OCI-LY3 (cell line): ENCODE measurements at regions not wholly inside any gene's neighbourhood (a gene's known extent, or its start where the extent isn't known, plus 50 kb on each side); places are given as distances from the start of the nearest gene placed in this dataset.
A peak's percentile ranks its signal among the peaks of the same experiment; 100 is the strongest.

Experiments
- H2AFZ ChIP-seq: fragments of 200-600, 300-600 bp; shearing (Covaris generic); 2 replicates; pipeline ENCODE4 v1.6.0; 2014; ENCODE audit warnings: antibody characterized with exemption, low read depth, low read length
- H3K27ac ChIP-seq: fragments of 200-600, 300-600 bp; sonication (generic); 2 replicates; pipeline ENCODE4 v1.5.1; 2014; ENCODE audit warnings: mild to moderate bottlenecking, low read length, moderate library complexity, mixed read lengths
- H3K27me3 ChIP-seq: fragments of 200-600, 300-600 bp; sonication (generic); 2 replicates; pipeline ENCODE4 v1.6.1; 2014; ENCODE audit warnings: low read depth, low read length, mixed read lengths
- H3K36me3 ChIP-seq: fragments of 200-600, 300-600 bp; sonication (generic); replicated peaks from 2 replicates; pipeline ENCODE3; 2014; ENCODE audit warnings: low read depth, low read length, mixed read lengths
- H3K4me1 ChIP-seq: fragments of 300-600, 200-600 bp; sonication (generic); 2 replicates; pipeline ENCODE4 v1.6.1; 2014; ENCODE audit warnings: low read length, mixed read lengths
- H3K4me2 ChIP-seq: fragments of 200-600, 300-600 bp; sonication (generic); 2 replicates; pipeline ENCODE4 v1.6.1; 2014; ENCODE audit warnings: low read length, mixed read lengths
- H3K4me3 ChIP-seq: fragments of 300-600, 200-600 bp; sonication (generic); 2 replicates; pipeline ENCODE4 v1.5.1; 2014; ENCODE audit warnings: antibody characterized with exemption, mild to moderate bottlenecking, low read length, moderate library complexity
- H3K79me2 ChIP-seq: fragments of 300-600, 200-600 bp; shearing (Covaris generic); 2 replicates; pipeline ENCODE4 v1.6.1; 2014; ENCODE audit warnings: mild to moderate bottlenecking, low read length, mixed read lengths
- H3K9ac ChIP-seq: fragments of 300-600, 200-600 bp; shearing (Covaris generic); 2 replicates; pipeline ENCODE4 v1.6.0; 2014; ENCODE audit warnings: mild to moderate bottlenecking, low read length, moderate library complexity
- H3K9me3 ChIP-seq: fragments of 200-600, 300-600 bp; shearing (Covaris generic); 2 replicates; pipeline ENCODE4 v1.6.1; 2014; ENCODE audit warnings: low read length, mixed read lengths; ENCODE audit not compliant: insufficient read depth
- H4K20me1 ChIP-seq: fragments of 200-600, 300-600 bp; sonication (generic); 2 replicates; pipeline ENCODE4 v1.6.1; 2016; ENCODE audit warnings: low read length, mixed read lengths; ENCODE audit not compliant: insufficient read depth
- EZH2phosphoT487 ChIP-seq: fragments of 200-600 bp; shearing (Covaris generic); IDR thresholded peaks from 2 replicates; pipeline ENCODE4 v1.6.1; 2018; ENCODE audit warnings: antibody characterized with exemption, mixed run types, low read depth
- TF ChIP-seq, protein P1 (sequence below): fragments of 200-600, 300-600 bp; sonication (generic); IDR thresholded peaks from 2 replicates; pipeline ENCODE4 v1.5.1; 2014; ENCODE audit warnings: antibody characterized with exemption, low read length, low read depth

DNA sequence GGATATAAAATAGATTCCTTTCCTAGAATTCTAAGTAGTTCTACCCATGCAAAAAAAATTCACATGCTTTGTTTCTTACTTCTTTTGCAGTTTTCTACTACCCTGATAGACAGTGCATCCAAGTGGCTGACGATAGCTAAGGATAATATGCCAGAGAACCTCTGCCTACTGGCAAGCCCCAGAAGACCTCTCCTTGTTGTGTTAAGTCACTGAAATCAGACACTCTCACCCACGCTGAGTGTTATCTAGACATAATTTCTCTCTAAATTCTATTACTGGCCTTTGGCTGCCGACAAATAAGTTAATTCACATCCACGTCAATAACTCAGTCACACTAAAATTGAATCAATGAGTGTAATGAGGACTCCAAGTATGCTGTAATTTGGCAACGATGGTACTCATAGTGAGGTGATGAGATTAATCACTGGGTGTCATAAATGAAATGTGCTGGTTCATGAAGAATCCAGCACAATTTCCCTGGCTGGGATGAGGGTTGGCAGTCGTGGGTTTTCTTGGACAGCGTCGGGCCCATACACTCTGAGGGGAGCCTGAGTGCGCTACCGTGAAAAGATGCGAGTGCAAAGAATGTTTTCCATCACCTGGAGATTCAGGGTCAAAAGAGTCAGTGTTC, 354.8 kb upstream of the TMEM132C start:
- H3K4me2 ChIP-seq: no peak overlapping the region
- no peaks in the 10 kb centered on the region for H3K4me1 ChIP-seq
- TF ChIP-seq, protein P1, sequence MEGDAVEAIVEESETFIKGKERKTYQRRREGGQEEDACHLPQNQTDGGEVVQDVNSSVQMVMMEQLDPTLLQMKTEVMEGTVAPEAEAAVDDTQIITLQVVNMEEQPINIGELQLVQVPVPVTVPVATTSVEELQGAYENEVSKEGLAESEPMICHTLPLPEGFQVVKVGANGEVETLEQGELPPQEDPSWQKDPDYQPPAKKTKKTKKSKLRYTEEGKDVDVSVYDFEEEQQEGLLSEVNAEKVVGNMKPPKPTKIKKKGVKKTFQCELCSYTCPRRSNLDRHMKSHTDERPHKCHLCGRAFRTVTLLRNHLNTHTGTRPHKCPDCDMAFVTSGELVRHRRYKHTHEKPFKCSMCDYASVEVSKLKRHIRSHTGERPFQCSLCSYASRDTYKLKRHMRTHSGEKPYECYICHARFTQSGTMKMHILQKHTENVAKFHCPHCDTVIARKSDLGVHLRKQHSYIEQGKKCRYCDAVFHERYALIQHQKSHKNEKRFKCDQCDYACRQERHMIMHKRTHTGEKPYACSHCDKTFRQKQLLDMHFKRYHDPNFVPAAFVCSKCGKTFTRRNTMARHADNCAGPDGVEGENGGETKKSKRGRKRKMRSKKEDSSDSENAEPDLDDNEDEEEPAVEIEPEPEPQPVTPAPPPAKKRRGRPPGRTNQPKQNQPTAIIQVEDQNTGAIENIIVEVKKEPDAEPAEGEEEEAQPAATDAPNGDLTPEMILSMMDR: no peak
- no peak for TF ChIP-seq EZH2phosphoT487
- no peak overlapping the region for H3K4me3 ChIP-seq
- H3K9ac ChIP-seq: no peak overlapping the region
- no peaks in the 10 kb centered on the region for H4K20me1 ChIP-seq
- H3K27ac ChIP-seq: no peak overlapping the region
- H3K36me3 ChIP-seq: no peaks in the 10 kb centered on the region
- no peak overlapping the region for H2AFZ ChIP-seq
- no peaks in the 10 kb centered on the region for H3K27me3 ChIP-seq
- H3K9me3 ChIP-seq: no peaks in the 10 kb centered on the region
- no peaks in the 10 kb centered on the region for H3K79me2 ChIP-seq

DNA sequence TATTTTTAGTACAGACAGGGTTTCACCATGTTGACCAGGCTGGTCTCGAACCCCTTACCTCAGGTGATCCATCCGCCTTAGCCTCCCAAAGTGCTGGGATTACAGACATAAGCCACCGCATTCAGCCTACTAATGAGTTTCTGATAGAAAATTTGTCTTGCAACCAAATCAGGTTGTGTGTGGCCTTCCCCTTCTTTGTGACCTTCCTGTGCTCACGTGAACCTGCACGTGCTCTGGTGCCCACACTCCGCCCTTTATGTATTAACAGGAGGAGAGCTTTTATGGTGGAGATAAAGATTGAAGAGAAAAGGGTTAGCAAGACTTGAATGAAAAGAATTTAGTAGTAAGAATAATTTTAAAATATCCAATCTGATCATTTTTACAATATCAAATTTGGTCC, 343.5 kb upstream of the TMEM132C start:
- 0 out of 2 replicates have a peak, but pooled peaks cover 2% of the 10 kb centered on the region for H3K27me3 ChIP-seq
- no peaks in the 10 kb centered on the region for H3K4me1 ChIP-seq
- H4K20me1 ChIP-seq: no peaks in the 10 kb centered on the region
- H3K27ac ChIP-seq: no peak overlapping the region
- TF ChIP-seq, protein P1: no peak
- TF ChIP-seq EZH2phosphoT487: no peak
- H3K79me2 ChIP-seq: no peaks in the 10 kb centered on the region
- H3K4me3 ChIP-seq: no peak overlapping the region
- H2AFZ ChIP-seq: no peak overlapping the region
- no peak overlapping the region for H3K9ac ChIP-seq
- no peaks in the 10 kb centered on the region for H3K9me3 ChIP-seq
- H3K4me2 ChIP-seq: no peak overlapping the region
- H3K36me3 ChIP-seq: no peaks in the 10 kb centered on the region

DNA sequence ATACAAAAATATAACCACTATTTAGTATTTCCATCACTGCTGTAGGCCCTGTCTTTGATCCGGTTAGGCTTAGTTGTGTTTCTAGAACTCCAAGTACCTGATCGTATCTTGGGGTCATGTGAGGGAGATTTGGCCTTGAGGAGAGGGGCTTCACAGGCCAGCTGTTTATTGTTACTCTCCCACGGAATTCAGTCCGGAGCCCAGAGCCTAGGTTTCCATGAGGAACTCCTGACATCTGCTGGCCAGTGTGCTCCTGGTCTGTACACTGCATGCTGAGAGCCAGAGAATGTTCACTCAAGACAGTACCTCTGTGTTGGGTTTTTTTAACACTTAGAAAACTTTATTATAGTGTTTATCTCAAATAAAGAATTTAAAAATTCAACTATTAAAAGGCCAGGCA, 341.0 kb upstream of the TMEM132C start:
- Histone ChIP-seq H3K4me2 (no peak overlapping the region), H2AFZ (no peak overlapping the region), H3K27me3 (0 out of 2 replicates have a peak, but pooled peaks cover 2% of the 10 kb centered on the region), H3K9me3 (no peaks in the 10 kb centered on the region), H3K9ac (no peak overlapping the region), H3K27ac (no peak overlapping the region), H3K79me2 (no peaks in the 10 kb centered on the region), H4K20me1 (no peaks in the 10 kb centered on the region), H3K4me1 (no peaks in the 10 kb centered on the region), H3K4me3 (no peak overlapping the region), H3K36me3 (no peaks in the 10 kb centered on the region)
- TF ChIP-seq EZH2phosphoT487: no peak
- TF ChIP-seq, protein P1: peak; percentile 24

DNA sequence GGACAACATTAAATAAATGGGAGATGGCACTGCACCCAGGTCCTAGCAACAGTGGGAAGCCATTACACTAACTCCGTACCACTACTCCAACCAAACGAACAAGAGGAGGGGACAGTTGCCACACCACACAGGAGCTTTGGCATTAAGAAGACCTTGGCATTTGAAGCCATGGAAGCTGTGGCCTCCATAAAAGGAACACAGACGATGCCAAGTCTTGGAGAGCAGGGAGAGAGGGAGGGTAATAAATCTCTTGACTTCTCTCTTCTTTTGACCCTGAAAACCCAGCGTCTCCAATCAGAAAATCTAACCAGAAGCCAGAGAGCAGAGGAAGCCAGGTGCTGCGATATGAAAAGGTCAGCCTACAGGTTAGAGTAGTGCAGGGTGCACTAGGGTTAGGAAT, 338.8 kb upstream of the TMEM132C start:
- Histone ChIP-seq H4K20me1 (no peaks in the 10 kb centered on the region), H3K4me3 (no peak overlapping the region), H3K27ac (no peak overlapping the region), H3K27me3 (0 out of 2 replicates have a peak, but pooled peaks cover 2% of the 10 kb centered on the region), H3K36me3 (no peaks in the 10 kb centered on the region), H3K9ac (no peak overlapping the region), H3K9me3 (no peaks in the 10 kb centered on the region), H2AFZ (no peak overlapping the region), H3K4me1 (no peaks in the 10 kb centered on the region), H3K4me2 (no peak overlapping the region), H3K79me2 (no peaks in the 10 kb centered on the region)
- TF ChIP-seq EZH2phosphoT487: no peak
- TF ChIP-seq, protein P1: no peak
